ENCODE measurements at regions not wholly inside any gene's neighbourhood (a gene's known extent, or its start where the extent isn't known, plus 50 kb on each side); places are given as distances from the start of the nearest gene placed in this dataset.

- H3K4me3 ChIP-seq = no peak overlapping the region
- H3K27me3 ChIP-seq = no peaks in the 10 kb centered on the region
- DNase-seq (ENCODE audit: low spot score in 2 of 2) = no peak
- H3K27ac ChIP-seq = no peak overlapping the region
- no peaks in the 10 kb centered on the region for H3K36me3 ChIP-seq
- TF ChIP-seq CTCF (IDR thresholded peaks at IDR 0.05) = no peak
- intact Hi-C loops (cut with DNase I) = no loop called here
- peaks cover 4 to 7% of the 10 kb centered on the region in 2 donors for H3K4me1 ChIP-seq
- no peaks in the 10 kb centered on the region for H3K9me3 ChIP-seq
These were observed 88.8 kb upstream of the ELMO1 start for GRCh38 chr7:37537439-37537838.

- intact Hi-C loops (cut with DNase I) = no loop called here
- Histone ChIP-seq H3K4me1 (peaks cover 4 to 7% of the 10 kb centered on the region in 2 donors), H3K27me3 (no peaks in the 10 kb centered on the region), H3K9me3 (no peaks in the 10 kb centered on the region), H3K4me3 (no peak overlapping the region), H3K27ac (no peak overlapping the region), H3K36me3 (no peaks in the 10 kb centered on the region)
- DNase-seq (ENCODE audit: low spot score in 2 of 2) = no peak
- TF ChIP-seq CTCF (IDR thresholded peaks at IDR 0.05) = no peak
These were observed 90.3 kb upstream of the ELMO1 start for GRCh38 chr7:37538945-37539344.

GRCh38 chr7:37540917-37541316 is 92.3 kb upstream of the ELMO1 start:
- TF ChIP-seq CTCF (IDR thresholded peaks at IDR 0.05) = no peak
- Histone ChIP-seq H3K4me3 (no peak overlapping the region), H3K9me3 (no peaks in the 10 kb centered on the region), H3K27me3 (no peaks in the 10 kb centered on the region), H3K4me1 (peaks cover 4 to 7% of the 10 kb centered on the region in 2 donors), H3K27ac (no peak overlapping the region), H3K36me3 (no peaks in the 10 kb centered on the region)
- intact Hi-C loops (cut with DNase I) = no loop called here
- DNase-seq (ENCODE audit: low spot score in 2 of 2) = no peak

- Histone ChIP-seq H3K27me3 (no peaks in the 10 kb centered on the region), H3K4me3 (no peak overlapping the region), H3K9me3 (no peaks in the 10 kb centered on the region), H3K27ac (no peak overlapping the region), H3K4me1 (peaks cover 2 to 4% of the 10 kb centered on the region in 2 donors), H3K36me3 (no peaks in the 10 kb centered on the region)
- intact Hi-C loops (cut with DNase I) = no loop called here
- no peak for DNase-seq (ENCODE audit: low spot score in 2 of 2)
- no peak for TF ChIP-seq CTCF (IDR thresholded peaks at IDR 0.05)
These were observed 93.3 kb upstream of the ELMO1 start for GRCh38 chr7:37541810-37542443.

- no peaks in the 10 kb centered on the region for H3K27me3 ChIP-seq
- H3K9me3 ChIP-seq = no peaks in the 10 kb centered on the region
- TF ChIP-seq CTCF (IDR thresholded peaks at IDR 0.05) = no peak
- H3K4me3 ChIP-seq = no peak overlapping the region
- no peaks in the 10 kb centered on the region for H3K4me1 ChIP-seq
- intact Hi-C loops (cut with DNase I) = no loop called here
- no peak overlapping the region for H3K27ac ChIP-seq
- no peaks in the 10 kb centered on the region for H3K36me3 ChIP-seq
- no peak for DNase-seq (ENCODE audit: low spot score in 2 of 2)
These were observed 97.2 kb upstream of the ELMO1 start for GRCh38 chr7:37545619-37546534.

All from ascending aorta (tissue), 2 donors.